SU-DHL-6 (cell line): ENCODE measurements at regions not wholly inside any gene's neighbourhood (a gene's known extent, or its start where the extent isn't known, plus 50 kb on each side); places are given as distances from the start of the nearest gene placed in this dataset.

Source experiments
- H2AFZ ChIP-seq: fragments of 200-600 bp; sonication (generic); 2 replicates; pipeline ENCODE4 v1.6.1; 2014; ENCODE audit warnings: low read depth, mild to moderate bottlenecking, moderate library complexity, mixed read lengths, antibody characterized with exemption, low read length; ENCODE audit not compliant: severe bottlenecking
- H3F3A ChIP-seq: fragments of 200-600 bp; shearing (Covaris generic); 2 replicates; pipeline ENCODE4 v1.6.0; 2016; ENCODE audit warnings: antibody characterized with exemption, mild to moderate bottlenecking; ENCODE audit not compliant: insufficient read depth
- H3K27ac ChIP-seq: fragments of 200-600 bp; sonication (generic); 2 replicates; pipeline ENCODE4 v1.5.1; 2016; ENCODE audit warnings: low read depth, mild to moderate bottlenecking, low read length, moderate library complexity, mixed read lengths
- H3K27me3 ChIP-seq: fragments of 200-600 bp; sonication (generic), shearing (Covaris generic); 2 replicates; pipeline ENCODE4 v1.6.0; 2014; ENCODE audit warnings: mild to moderate bottlenecking, low read length
- H3K36me3 ChIP-seq: fragments of 200-600 bp; sonication (generic); 2 replicates; pipeline ENCODE4 v1.6.1; 2014; ENCODE audit warnings: mild to moderate bottlenecking, low read length, mixed read lengths
- H3K4me2 ChIP-seq: fragments of 300-600, 200-600 bp; shearing (Covaris generic), sonication (generic); 2 replicates; pipeline ENCODE4 v1.6.0; 2014; ENCODE audit warnings: low read length, low read depth, mild to moderate bottlenecking; ENCODE audit not compliant: poor library complexity, severe bottlenecking
- H3K4me3 ChIP-seq: fragments of 200-600 bp; sonication (generic); 2 replicates; pipeline ENCODE4 v1.5.1; 2014; ENCODE audit warnings: antibody characterized with exemption, low read length, mild to moderate bottlenecking, mixed read lengths; ENCODE audit not compliant: insufficient read depth, poor library complexity, severe bottlenecking
- H3K79me2 ChIP-seq: fragments of 200-600 bp; sonication (generic); 2 replicates; pipeline ENCODE4 v1.6.1; 2014; ENCODE audit warnings: mild to moderate bottlenecking, low read length, moderate library complexity; ENCODE audit not compliant: insufficient read depth
- H3K9ac ChIP-seq: fragments of 200-600 bp; sonication (generic); 2 replicates; pipeline ENCODE4 v1.7.0; 2014; ENCODE audit warnings: mild to moderate bottlenecking, low read length
- H3K9me2 ChIP-seq: fragments of 200-600 bp; sonication (generic); replicated peaks from 2 replicates; pipeline ENCODE4 v1.6.1; 2014; ENCODE audit warnings: low read length; ENCODE audit not compliant: insufficient read depth
- H3K9me3 ChIP-seq: fragments of 200-600 bp; sonication (generic); 2 replicates; pipeline ENCODE4 v1.6.1; 2014; ENCODE audit warnings: low read length, mixed read lengths; ENCODE audit not compliant: insufficient read depth
- H4K20me1 ChIP-seq: fragments of 200-600 bp; sonication (generic); 2 replicates; pipeline ENCODE4 v1.6.1; 2014; ENCODE audit warnings: low read depth, mild to moderate bottlenecking, antibody characterized with exemption, low read length, moderate library complexity, mixed read lengths
- CTCF ChIP-seq: fragments of 200-600 bp; sonication (generic); IDR thresholded peaks from one replicate; pipeline ENCODE4 v1.5.1; 2017; ENCODE audit warnings: antibody characterized with exemption, mild to moderate bottlenecking, low read length, moderate library complexity; ENCODE audit not compliant: insufficient read depth, poor library complexity, severe bottlenecking
- EZH2phosphoT487 ChIP-seq: fragments of 200-600 bp; sonication (generic), shearing (Covaris generic); conservative IDR thresholded peaks from 2 replicates; pipeline ENCODE4 v1.6.1; 2018; ENCODE audit warnings: mild to moderate bottlenecking, antibody characterized with exemption, low read length, moderate library complexity, mixed read lengths

GRCh38 chr10:14412624-14413023, 81.9 kb upstream of the FRMD4A start:
- Histone ChIP-seq H3K4me2 (no peak overlapping the region), H3F3A (no peaks in the 10 kb centered on the region), H3K9me3 (no peaks in the 10 kb centered on the region), H3K36me3 (no peaks in the 10 kb centered on the region), H3K27ac (no peak overlapping the region), H3K9ac (no peak overlapping the region), H4K20me1 (no peaks in the 10 kb centered on the region), H2AFZ (no peak overlapping the region), H3K27me3 (no peaks in the 10 kb centered on the region), H3K9me2 (no peaks in the 10 kb centered on the region), H3K4me3 (no peak overlapping the region), H3K79me2 (no peaks in the 10 kb centered on the region)
- no peak for TF ChIP-seq CTCF

- no peaks in the 10 kb centered on the region for H4K20me1 ChIP-seq
- no peaks in the 10 kb centered on the region for H3F3A ChIP-seq
- no peaks in the 10 kb centered on the region for H3K36me3 ChIP-seq
- H3K4me2 ChIP-seq: peak overlapping the region; percentile 28
- H3K9me2 ChIP-seq: no peaks in the 10 kb centered on the region
- H3K27me3 ChIP-seq: no peaks in the 10 kb centered on the region
- no peaks in the 10 kb centered on the region for H3K79me2 ChIP-seq
- H2AFZ ChIP-seq: no peak overlapping the region
- no peak for TF ChIP-seq CTCF
- TF ChIP-seq EZH2phosphoT487: no peak
- H3K27ac ChIP-seq: no peak overlapping the region
- no peak overlapping the region for H3K9ac ChIP-seq
- H3K9me3 ChIP-seq: no peaks in the 10 kb centered on the region
- H3K4me3 ChIP-seq: no peak overlapping the region
Measured at GRCh38 chr10:14409856-14410458, 79.2 kb upstream of the FRMD4A start.

GRCh38 chr10:14409247-14409646, 78.5 kb upstream of the FRMD4A start:
- no peak overlapping the region for H3K27ac ChIP-seq
- no peak overlapping the region for H3K4me3 ChIP-seq
- H4K20me1 ChIP-seq: no peaks in the 10 kb centered on the region
- no peaks in the 10 kb centered on the region for H3K9me2 ChIP-seq
- TF ChIP-seq EZH2phosphoT487: no peak
- TF ChIP-seq CTCF: no peak
- peak overlapping the region; percentile 28 for H3K4me2 ChIP-seq
- no peaks in the 10 kb centered on the region for H3F3A ChIP-seq
- no peak overlapping the region for H3K9ac ChIP-seq
- no peak overlapping the region for H2AFZ ChIP-seq
- no peaks in the 10 kb centered on the region for H3K27me3 ChIP-seq
- H3K36me3 ChIP-seq: no peaks in the 10 kb centered on the region
- H3K79me2 ChIP-seq: no peaks in the 10 kb centered on the region
- no peaks in the 10 kb centered on the region for H3K9me3 ChIP-seq
